ENCODE measurements at regions not wholly inside any gene's neighbourhood (a gene's known extent, or its start where the extent isn't known, plus 50 kb on each side); places are given as distances from the start of the nearest gene placed in this dataset.

- no peak overlapping the region for H3K4me2 ChIP-seq (ENCODE audit: low read depth, low read length)
- H3K9me3 ChIP-seq (replicated peaks; ENCODE audit: insufficient read depth, low read length): no peaks in the 10 kb centered on the region
- no peaks in the 10 kb centered on the region for H3K27me3 ChIP-seq (replicated peaks; ENCODE audit: insufficient read depth, low read length)
- no peaks in the 10 kb centered on the region for H4K20me1 ChIP-seq (ENCODE audit: insufficient read depth, low read length)
- H2AFZ ChIP-seq (ENCODE audit: low read length): no peak overlapping the region
- no peak for DNase-seq
- no peak overlapping the region for H3K9ac ChIP-seq (ENCODE audit: low read length)
- no peaks in the 10 kb centered on the region for H3K9me2 ChIP-seq (replicated peaks; ENCODE audit: insufficient read depth, low read length)
- H3K4me3 ChIP-seq (ENCODE audit: low read length): no peak overlapping the region
- H3K79me2 ChIP-seq (ENCODE audit: low read length): no peaks in the 10 kb centered on the region
- no peaks in the 10 kb centered on the region for H3K4me1 ChIP-seq (ENCODE audit: low read length)
- no peaks in the 10 kb centered on the region for H3F3A ChIP-seq (ENCODE audit: insufficient read depth, low read length)
- TF ChIP-seq EZH2 (optimal IDR thresholded peaks at IDR 0.05; ENCODE audit: low read depth, low read length): no peak
- TF ChIP-seq EZH2phosphoT487 (IDR thresholded peaks at IDR 0.05; ENCODE audit: low read length): no peak
- no peak for TF ChIP-seq CTCF (IDR thresholded peaks at IDR 0.05; ENCODE audit: low read length)
- H3K36me3 ChIP-seq (replicated peaks; ENCODE audit: insufficient read depth, low read length): no peaks in the 10 kb centered on the region
- H3K27ac ChIP-seq (ENCODE audit: low read length): no peak overlapping the region
These were observed 270.7 kb upstream of the TRPC7 start for GRCh38 chr5:136636001-136636400.

- Histone ChIP-seq H3K9ac (ENCODE audit: low read length) (no peak overlapping the region), H4K20me1 (ENCODE audit: insufficient read depth, low read length) (no peaks in the 10 kb centered on the region), H3K9me3 (replicated peaks; ENCODE audit: insufficient read depth, low read length) (no peaks in the 10 kb centered on the region), H3K9me2 (replicated peaks; ENCODE audit: insufficient read depth, low read length) (no peaks in the 10 kb centered on the region), H3K27ac (ENCODE audit: low read length) (no peak overlapping the region), H3K4me2 (ENCODE audit: low read depth, low read length) (no peak overlapping the region), H3F3A (ENCODE audit: insufficient read depth, low read length) (no peaks in the 10 kb centered on the region), H2AFZ (ENCODE audit: low read length) (no peak overlapping the region), H3K79me2 (ENCODE audit: low read length) (no peaks in the 10 kb centered on the region), H3K27me3 (replicated peaks; ENCODE audit: insufficient read depth, low read length) (no peaks in the 10 kb centered on the region), H3K4me1 (ENCODE audit: low read length) (no peaks in the 10 kb centered on the region), H3K4me3 (ENCODE audit: low read length) (no peak overlapping the region), H3K36me3 (replicated peaks; ENCODE audit: insufficient read depth, low read length) (no peaks in the 10 kb centered on the region)
- no peak for DNase-seq
- no peak for TF ChIP-seq EZH2phosphoT487 (IDR thresholded peaks at IDR 0.05; ENCODE audit: low read length)
- TF ChIP-seq EZH2 (optimal IDR thresholded peaks at IDR 0.05; ENCODE audit: low read depth, low read length): no peak
- no peak for TF ChIP-seq CTCF (IDR thresholded peaks at IDR 0.05; ENCODE audit: low read length)
These were observed 265.8 kb upstream of the TRPC7 start for GRCh38 chr5:136631186-136631585.

GRCh38 chr5:136629125-136629792 is 263.9 kb upstream of the TRPC7 start:
- Histone ChIP-seq H3K9ac (ENCODE audit: low read length) (no peak overlapping the region), H3K27me3 (replicated peaks; ENCODE audit: insufficient read depth, low read length) (no peaks in the 10 kb centered on the region), H3K4me1 (ENCODE audit: low read length) (no peaks in the 10 kb centered on the region), H3K9me2 (replicated peaks; ENCODE audit: insufficient read depth, low read length) (no peaks in the 10 kb centered on the region), H3F3A (ENCODE audit: insufficient read depth, low read length) (no peaks in the 10 kb centered on the region), H3K79me2 (ENCODE audit: low read length) (no peaks in the 10 kb centered on the region), H4K20me1 (ENCODE audit: insufficient read depth, low read length) (no peaks in the 10 kb centered on the region), H3K27ac (ENCODE audit: low read length) (no peak overlapping the region), H3K4me2 (ENCODE audit: low read depth, low read length) (no peak overlapping the region), H3K4me3 (ENCODE audit: low read length) (no peak overlapping the region), H2AFZ (ENCODE audit: low read length) (no peak overlapping the region), H3K36me3 (replicated peaks; ENCODE audit: insufficient read depth, low read length) (no peaks in the 10 kb centered on the region), H3K9me3 (replicated peaks; ENCODE audit: insufficient read depth, low read length) (no peaks in the 10 kb centered on the region)
- TF ChIP-seq EZH2 (optimal IDR thresholded peaks at IDR 0.05; ENCODE audit: low read depth, low read length) (no peak), CTCF (IDR thresholded peaks at IDR 0.05; ENCODE audit: low read length) (no peak), EZH2phosphoT487 (IDR thresholded peaks at IDR 0.05; ENCODE audit: low read length) (no peak)
- DNase-seq: no peak
